HepG2 (cell line): ENCODE measurements at regions not wholly inside any gene's neighbourhood (a gene's known extent, or its start where the extent isn't known, plus 50 kb on each side); places are given as distances from the start of the nearest gene placed in this dataset.

Source experiments
- ATAC-seq: fragments of 200-7000 bp; cut with Tn5 transposase; 3 replicates; pipeline ENCODE4 v1.9.1; 2020; ENCODE audit warnings: mild to moderate bottlenecking, moderate library complexity
- BruUV-seq: library from RNA; stranded (reverse); fragments of 400-500 nt; replicated peaks from 2 replicates; lab custom pipeline; 2021; lab: Mats Ljungman, UMichigan
- CTCF ChIA-PET: fragments of 300-600 bp; formaldehyde crosslinking; extraction: SDS; loops from one replicate; lab custom pipeline; 2021; ENCODE audit warnings: low total read pairs, inconsistent platforms, low intra/inter-chr PET ratio; lab: Yijun Ruan, JAX
- POLR2A ChIA-PET: fragments of 350-600 bp; sonication (Branson Sonifier 250); formaldehyde crosslinking; loops from one replicate; lab custom pipeline; 2020; ENCODE audit warnings: antibody characterized with exemption, inconsistent platforms; lab: Yijun Ruan, JAX
- DNase-seq: peaks from one replicate; pipeline ENCODE4 v3.0.0-alpha.2; 2015; ENCODE audit warnings: low spot score
- FAIRE-seq: peaks from 3 replicates; lab custom pipeline; 2011; peaks lifted over from hg19 to GRCh38; lab: Jason Lieb, UNC
- H2AFZ ChIP-seq: one replicate; pipeline ENCODE4 v1.6.1; 2011; ENCODE audit warnings: low read length, inconsistent platforms
- H3K27ac ChIP-seq: fragments of 300-600 bp; 3 replicates; pipeline ENCODE4 v1.8.0; 2011; ENCODE audit warnings: mixed run types, mild to moderate bottlenecking, mixed read lengths, low read length, inconsistent platforms; ENCODE audit not compliant: insufficient read depth; ENCODE audit errors: extremely low read length
- H3K27me3 ChIP-seq, 2 experiments: fragments of 200-600 bp in 1 of 2; 2 replicates in 1 of 2; 3 replicates in 1 of 2; pipeline versions ENCODE4 v1.6.0 to v1.8.0; 2011; ENCODE audit warnings: low read length in 2 of 2, mild to moderate bottlenecking in 2 of 2, moderate library complexity in 2 of 2, inconsistent platforms in 1 of 2; ENCODE audit not compliant: insufficient read depth in 2 of 2, control insufficient read depth in 1 of 2
- H3K36me3 ChIP-seq, 2 experiments: fragments of 200-600 bp in 1 of 2; replicated peaks in 1 of 2; 2 replicates in 1 of 2; 3 replicates in 1 of 2; pipeline versions ENCODE4 v1.5.1 to v1.8.0; 2011; ENCODE audit warnings: low read length in 2 of 2, inconsistent platforms in 1 of 2; ENCODE audit not compliant: insufficient read depth in 2 of 2, control insufficient read depth in 1 of 2
- H3K4me1 ChIP-seq: 2 replicates; pipeline ENCODE4 v1.5.1; 2012; ENCODE audit warnings: low read length, inconsistent platforms; ENCODE audit not compliant: insufficient read depth
- H3K4me2 ChIP-seq: 2 replicates; pipeline ENCODE4 v1.6.0; 2011; ENCODE audit warnings: low read depth, low read length, inconsistent platforms
- H3K4me3 ChIP-seq, 3 experiments: fragments of 200-600 bp in 1 of 3; sonication (generic), shearing (Covaris generic) in 1 of 3; replicated peaks in 1 of 3; 2 replicates each; pipeline ENCODE4 v1.5.1; 2011 to 2016; ENCODE audit warnings: low read length in 3 of 3, inconsistent platforms in 2 of 3, low read depth in 2 of 3, mild to moderate bottlenecking in 2 of 3, control low read depth in 1 of 3, mixed read lengths in 1 of 3; ENCODE audit not compliant: insufficient read depth in 1 of 3
- H3K79me2 ChIP-seq: one replicate; pipeline ENCODE4 v1.6.1; 2011; ENCODE audit warnings: low read length, inconsistent platforms; ENCODE audit not compliant: insufficient read depth
- H3K9ac ChIP-seq: 2 replicates; pipeline ENCODE4 v1.6.0; 2011; ENCODE audit warnings: mild to moderate bottlenecking, low read depth, low read length, inconsistent platforms; ENCODE audit not compliant: insufficient read depth
- H3K9me3 ChIP-seq: 2 replicates; pipeline ENCODE4 v1.5.1; 2012; ENCODE audit warnings: mild to moderate bottlenecking, low read length
- H4K20me1 ChIP-seq: 2 replicates; pipeline ENCODE4 v1.6.0; 2011; ENCODE audit warnings: inconsistent platforms, mild to moderate bottlenecking, low read length, moderate library complexity; ENCODE audit not compliant: insufficient read depth
- CEBPG ChIP-seq: IDR thresholded peaks from 2 replicates; pipeline ENCODE4 v1.6.1; 2016
- FOXO1 ChIP-seq: sonication (generic); formaldehyde crosslinking; IDR thresholded peaks from 2 replicates; pipeline ENCODE4 v1.4.0; 2020; ENCODE audit warnings: missing genetic modification reagents
- HHEX ChIP-seq: IDR thresholded peaks from 2 replicates; pipeline ENCODE4 v1.6.1; 2016; ENCODE audit warnings: control low read depth
- PPARG ChIP-seq: conservative IDR thresholded peaks from 2 replicates; pipeline ENCODE4 v1.6.1; 2016; ENCODE audit warnings: missing biosample characterization, missing genetic modification reagents
- TEAD3 ChIP-seq: optimal IDR thresholded peaks from 2 replicates; pipeline ENCODE3; 2016; ENCODE audit warnings: borderline replicate concordance
- ZFP82 ChIP-seq: sonication (generic); formaldehyde crosslinking; IDR thresholded peaks from 2 replicates; pipeline ENCODE4 v1.5.1; 2020; ENCODE audit warnings: mild to moderate bottlenecking, missing genetic modification reagents, borderline replicate concordance
- ZNF121 ChIP-seq: sonication (generic); formaldehyde crosslinking; IDR thresholded peaks from 2 replicates; pipeline ENCODE4 v1.5.0; 2020; ENCODE audit warnings: mild to moderate bottlenecking, missing genetic modification reagents
- WGBS: methylation state at CpG from one replicate; pipeline ENCODE4 v1.1.6; 2017; ENCODE audit warnings: low lambda C conversion rate; 5-methylcytosine and 5-hydroxymethylcytosine counted together
- in situ Hi-C: cut with HindIII; loops from 2 replicates; pipeline ENCODE4 v1.10.0; 2017; ENCODE audit warnings: low pct_unique_long_range_greater_than_20kb; ENCODE audit not compliant: extremely low pct_ligation_motif_present
- intact Hi-C: fragments of 100-400 bp; cut with micrococcal nuclease; formaldehyde crosslinking; loops from one replicate; pipeline ENCODE4 v1.10.0; 2022; ENCODE audit not compliant: unreplicated experiment
- TF ChIP-seq, protein P1 (sequence below): IDR thresholded peaks from 2 replicates; pipeline ENCODE4 v1.6.1; 2018; ENCODE audit warnings: missing genetic modification reagents
- TF ChIP-seq, protein P2 (sequence below): IDR thresholded peaks from 2 replicates; pipeline ENCODE4 v1.6.1; 2016; ENCODE audit warnings: low read depth, borderline replicate concordance
- TF ChIP-seq, protein P3 (sequence below): sonication (generic); formaldehyde crosslinking; IDR thresholded peaks from 2 replicates; pipeline ENCODE4 v1.8.0; 2022; ENCODE audit warnings: missing genetic modification reagents, low read depth, mild to moderate bottlenecking, borderline replicate concordance
- TF ChIP-seq, protein P4 (sequence below): sonication (generic); formaldehyde crosslinking; IDR thresholded peaks from 2 replicates; pipeline ENCODE4 v1.8.0; 2022; ENCODE audit warnings: low read depth, missing genetic modification reagents
- TF ChIP-seq, protein P5 (sequence below): sonication (generic); formaldehyde crosslinking; IDR thresholded peaks from 2 replicates; pipeline ENCODE4 v1.5.0; 2020; ENCODE audit warnings: missing genetic modification reagents, mild to moderate bottlenecking, borderline replicate concordance
- TF ChIP-seq, protein P6 (sequence below): sonication (generic); formaldehyde crosslinking; IDR thresholded peaks from 2 replicates; pipeline ENCODE4 v1.4.0; 2020; ENCODE audit warnings: missing genetic modification reagents

DNA sequence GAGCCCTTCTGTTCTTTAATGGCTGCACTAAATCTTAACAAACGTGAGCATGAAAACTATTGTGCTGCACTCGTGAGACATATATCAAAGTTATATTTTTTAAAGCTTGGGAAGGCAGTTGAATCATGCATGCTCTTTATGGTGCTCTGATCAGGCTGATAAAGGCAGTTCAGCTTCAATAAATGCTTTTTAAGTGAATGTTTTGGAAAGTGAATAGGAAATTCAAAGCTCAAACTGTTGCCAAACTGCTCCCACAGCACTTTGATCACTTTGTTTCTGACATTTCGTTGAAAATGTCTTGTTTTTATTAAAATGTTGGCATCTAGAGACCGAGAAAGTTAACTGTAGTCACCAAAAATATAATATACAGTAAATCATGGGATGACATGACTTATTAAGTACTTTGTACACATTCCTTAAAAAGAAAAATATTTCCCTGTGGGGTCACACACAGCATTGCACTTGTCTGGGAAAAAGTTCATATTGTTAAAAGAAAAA lies 625.7 kb upstream of the PCDH9 start (continued):
- TF ChIP-seq, protein P1, sequence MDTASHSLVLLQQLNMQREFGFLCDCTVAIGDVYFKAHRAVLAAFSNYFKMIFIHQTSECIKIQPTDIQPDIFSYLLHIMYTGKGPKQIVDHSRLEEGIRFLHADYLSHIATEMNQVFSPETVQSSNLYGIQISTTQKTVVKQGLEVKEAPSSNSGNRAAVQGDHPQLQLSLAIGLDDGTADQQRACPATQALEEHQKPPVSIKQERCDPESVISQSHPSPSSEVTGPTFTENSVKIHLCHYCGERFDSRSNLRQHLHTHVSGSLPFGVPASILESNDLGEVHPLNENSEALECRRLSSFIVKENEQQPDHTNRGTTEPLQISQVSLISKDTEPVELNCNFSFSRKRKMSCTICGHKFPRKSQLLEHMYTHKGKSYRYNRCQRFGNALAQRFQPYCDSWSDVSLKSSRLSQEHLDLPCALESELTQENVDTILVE (CRISPR knock-in tag) = no peak
- TF ChIP-seq ZFP82 = no peak
- no peak for TF ChIP-seq HHEX (CRISPR knock-in tag)
- TF ChIP-seq, protein P2, sequence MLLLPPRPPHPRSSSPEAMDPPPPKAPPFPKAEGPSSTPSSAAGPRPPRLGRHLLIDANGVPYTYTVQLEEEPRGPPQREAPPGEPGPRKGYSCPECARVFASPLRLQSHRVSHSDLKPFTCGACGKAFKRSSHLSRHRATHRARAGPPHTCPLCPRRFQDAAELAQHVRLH = no peak
- TF ChIP-seq, protein P3, sequence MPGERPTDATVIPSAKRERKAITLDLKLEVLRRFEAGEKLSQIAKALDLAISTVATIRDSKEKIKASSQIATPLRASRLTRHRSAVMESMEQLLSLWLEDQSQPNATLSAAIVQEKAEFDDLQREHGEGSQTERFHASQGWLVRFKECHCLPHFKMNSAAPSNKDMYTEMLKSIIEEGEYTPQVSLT (CRISPR knock-in tag) = no peak
- no peak for TF ChIP-seq FOXO1 (CRISPR knock-in tag)
- TF ChIP-seq, protein P4, sequence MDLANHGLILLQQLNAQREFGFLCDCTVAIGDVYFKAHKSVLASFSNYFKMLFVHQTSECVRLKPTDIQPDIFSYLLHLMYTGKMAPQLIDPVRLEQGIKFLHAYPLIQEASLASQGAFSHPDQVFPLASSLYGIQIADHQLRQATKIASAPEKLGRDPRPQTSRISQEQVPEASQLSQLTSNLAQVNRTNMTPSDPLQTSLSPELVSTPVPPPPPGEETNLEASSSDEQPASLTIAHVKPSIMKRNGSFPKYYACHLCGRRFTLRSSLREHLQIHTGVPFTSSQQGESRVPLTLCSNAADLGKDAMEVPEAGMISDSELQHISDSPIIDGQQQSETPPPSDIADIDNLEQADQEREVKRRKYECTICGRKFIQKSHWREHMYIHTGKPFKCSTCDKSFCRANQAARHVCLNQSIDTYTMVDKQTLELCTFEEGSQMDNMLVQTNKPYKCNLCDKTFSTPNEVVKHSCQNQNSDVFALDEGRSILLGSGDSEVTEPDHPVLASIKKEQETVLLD (CRISPR knock-in tag) = no peak
- TF ChIP-seq CEBPG (CRISPR knock-in tag) = no peak
- no peak for TF ChIP-seq ZNF121

DNA sequence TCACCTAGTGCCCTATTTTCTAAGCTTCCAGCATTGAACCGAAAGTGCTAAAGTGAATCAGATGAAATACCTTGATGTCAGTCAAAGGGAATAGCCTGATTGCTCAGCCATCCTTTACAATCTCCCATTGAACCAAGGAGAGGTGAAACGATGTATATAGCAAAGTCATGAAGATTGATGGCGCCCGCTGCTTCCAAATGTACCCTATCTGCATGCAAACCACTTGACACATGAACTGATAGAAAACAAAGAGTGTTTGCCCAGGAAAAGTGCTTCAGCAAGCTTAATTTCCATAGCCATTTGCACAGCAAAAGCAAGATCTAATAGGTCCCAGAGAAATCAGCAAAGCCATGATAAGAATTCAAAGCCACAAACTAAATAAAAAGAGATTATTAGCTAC lies 624.9 kb upstream of the PCDH9 start:
- POLR2A ChIA-PET = no interaction called here
- DNase-seq = no peak
- H3K79me2 ChIP-seq = no peaks in the 10 kb centered on the region

More for the DNA sequence above, 624.9 kb upstream of the PCDH9 start:
- no peak overlapping the region for H3K27ac ChIP-seq
- BruUV-seq = no TSS peak
- ATAC-seq (no peak), FAIRE-seq (no peak)
- H3K27me3 ChIP-seq = no peaks in the 10 kb centered on the region
- no peak overlapping the region for H2AFZ ChIP-seq
- no peak overlapping the region for H3K4me2 ChIP-seq
- WGBS = 2% methylated on average over 4 of the region's 4 CpGs
- in situ Hi-C loops = no loop called here
- CTCF ChIA-PET = no interaction called here
- intact Hi-C loops = no loop called here
- H3K4me3 ChIP-seq = no peak overlapping the region
- no peak overlapping the region for H3K9ac ChIP-seq
- TF ChIP-seq PPARG = no peak
- no peak for TF ChIP-seq TEAD3
- TF ChIP-seq, protein P5, sequence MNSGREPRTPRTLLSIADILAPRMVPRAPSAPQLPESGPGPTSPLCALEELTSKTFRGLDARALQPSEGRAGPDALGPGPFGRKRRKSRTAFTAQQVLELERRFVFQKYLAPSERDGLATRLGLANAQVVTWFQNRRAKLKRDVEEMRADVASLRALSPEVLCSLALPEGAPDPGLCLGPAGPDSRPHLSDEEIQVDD (CRISPR knock-in tag) = no peak
- TF ChIP-seq, protein P6, sequence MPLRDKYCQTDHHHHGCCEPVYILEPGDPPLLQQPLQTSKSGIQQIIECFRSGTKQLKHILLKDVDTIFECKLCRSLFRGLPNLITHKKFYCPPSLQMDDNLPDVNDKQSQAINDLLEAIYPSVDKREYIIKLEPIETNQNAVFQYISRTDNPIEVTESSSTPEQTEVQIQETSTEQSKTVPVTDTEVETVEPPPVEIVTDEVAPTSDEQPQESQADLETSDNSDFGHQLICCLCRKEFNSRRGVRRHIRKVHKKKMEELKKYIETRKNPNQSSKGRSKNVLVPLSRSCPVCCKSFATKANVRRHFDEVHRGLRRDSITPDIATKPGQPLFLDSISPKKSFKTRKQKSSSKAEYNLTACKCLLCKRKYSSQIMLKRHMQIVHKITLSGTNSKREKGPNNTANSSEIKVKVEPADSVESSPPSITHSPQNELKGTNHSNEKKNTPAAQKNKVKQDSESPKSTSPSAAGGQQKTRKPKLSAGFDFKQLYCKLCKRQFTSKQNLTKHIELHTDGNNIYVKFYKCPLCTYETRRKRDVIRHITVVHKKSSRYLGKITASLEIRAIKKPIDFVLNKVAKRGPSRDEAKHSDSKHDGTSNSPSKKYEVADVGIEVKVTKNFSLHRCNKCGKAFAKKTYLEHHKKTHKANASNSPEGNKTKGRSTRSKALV = no peak
- no peaks in the 10 kb centered on the region for H3K4me1 ChIP-seq
- H3K36me3 ChIP-seq = no peaks in the 10 kb centered on the region
- H4K20me1 ChIP-seq = no peaks in the 10 kb centered on the region
- H3K9me3 ChIP-seq = no peaks in the 10 kb centered on the region
